ENCODE measurements at regions not wholly inside any gene's neighbourhood (a gene's known extent, or its start where the extent isn't known, plus 50 kb on each side); places are given as distances from the start of the nearest gene placed in this dataset.
A peak's percentile ranks its signal among the peaks of the same experiment; 100 is the strongest.

- H3K4me3 ChIP-seq (ENCODE audit: low read depth, low read length, poor library complexity, severe bottlenecking), result no peak overlapping the region
- POLR2A ChIA-PET, result no interaction called here
- no peaks in the 10 kb centered on the region for H4K20me1 ChIP-seq (ENCODE audit: insufficient read depth, low read length)
- H2AFZ ChIP-seq (ENCODE audit: low read length), result no peak overlapping the region
- CTCF ChIA-PET (ENCODE audit: unreplicated experiment), result no interaction called here
- no peaks in the 10 kb centered on the region for H3K9me2 ChIP-seq (ENCODE audit: insufficient read depth, low read length)
- H3K36me3 ChIP-seq (ENCODE audit: insufficient read depth, low read length), result no peaks in the 10 kb centered on the region
- no peak overlapping the region for H3K27ac ChIP-seq (ENCODE audit: low read depth, low read length, poor library complexity, severe bottlenecking)
- TF ChIP-seq CTCF (conservative IDR thresholded peaks at IDR 0.05; ENCODE audit: low read length), result no peak
- intact Hi-C loops (cut with micrococcal nuclease; ENCODE audit: unreplicated experiment), result no loop called here
- peak; percentile 1 for DNase-seq (ENCODE audit: low spot score)
- H3K4me2 ChIP-seq (ENCODE audit: low read length), result no peak overlapping the region
- H3K79me2 ChIP-seq (ENCODE audit: insufficient read depth, low read depth, low read length), result no peaks in the 10 kb centered on the region
- H3K9me3 ChIP-seq (ENCODE audit: low read length), result peaks cover 22% of the 10 kb centered on the region
- H3K4me1 ChIP-seq (ENCODE audit: insufficient read depth, low read length, poor library complexity, severe bottlenecking), result no peaks in the 10 kb centered on the region
- no TSS peak for BruUV-seq (replicated peaks)
Observed at GRCh38 chr5:9865574-9865973, 235.4 kb upstream of the TAS2R1 start.

- Histone ChIP-seq H3K27ac (ENCODE audit: low read depth, low read length, poor library complexity, severe bottlenecking) (no peak overlapping the region), H3K9me2 (ENCODE audit: insufficient read depth, low read length) (no peaks in the 10 kb centered on the region), H3K36me3 (ENCODE audit: insufficient read depth, low read length) (no peaks in the 10 kb centered on the region), H3K4me1 (ENCODE audit: insufficient read depth, low read length, poor library complexity, severe bottlenecking) (no peaks in the 10 kb centered on the region), H3K4me2 (ENCODE audit: low read length) (no peak overlapping the region), H2AFZ (ENCODE audit: low read length) (no peak overlapping the region), H3K4me3 (ENCODE audit: low read depth, low read length, poor library complexity, severe bottlenecking) (no peak overlapping the region), H4K20me1 (ENCODE audit: insufficient read depth, low read length) (no peaks in the 10 kb centered on the region), H3K9me3 (ENCODE audit: low read length) (peaks cover 22% of the 10 kb centered on the region), H3K79me2 (ENCODE audit: insufficient read depth, low read depth, low read length) (no peaks in the 10 kb centered on the region)
- ChIA-PET CTCF (ENCODE audit: unreplicated experiment) (no interaction called here), POLR2A (no interaction called here)
- BruUV-seq (replicated peaks), result no TSS peak
- TF ChIP-seq CTCF (conservative IDR thresholded peaks at IDR 0.05; ENCODE audit: low read length), result no peak
- TF ChIP-seq EZH2phosphoT487 (IDR thresholded peaks at IDR 0.05; ENCODE audit: borderline replicate concordance, low read depth, low read length), result no peak
- intact Hi-C loops (cut with micrococcal nuclease; ENCODE audit: unreplicated experiment), result no loop called here
- DNase-seq (ENCODE audit: low spot score), result no peak
Observed at GRCh38 chr5:9864791-9865190, 234.6 kb upstream of the TAS2R1 start.

GRCh38 chr5:9863486-9863885 lies 233.3 kb upstream of the TAS2R1 start:
- intact Hi-C loops (cut with micrococcal nuclease; ENCODE audit: unreplicated experiment), result no loop called here
- H3K4me2 ChIP-seq (ENCODE audit: low read length), result no peak overlapping the region
- no peak overlapping the region for H3K4me3 ChIP-seq (ENCODE audit: low read depth, low read length, poor library complexity, severe bottlenecking)

More at GRCh38 chr5:9863486-9863885, 233.3 kb upstream of the TAS2R1 start:
- TF ChIP-seq EZH2phosphoT487 (IDR thresholded peaks at IDR 0.05; ENCODE audit: borderline replicate concordance, low read depth, low read length) (no peak), CTCF (conservative IDR thresholded peaks at IDR 0.05; ENCODE audit: low read length) (no peak)
- ChIA-PET CTCF (ENCODE audit: unreplicated experiment) (no interaction called here), POLR2A (no interaction called here)
- Histone ChIP-seq H4K20me1 (ENCODE audit: insufficient read depth, low read length) (no peaks in the 10 kb centered on the region), H3K4me1 (ENCODE audit: insufficient read depth, low read length, poor library complexity, severe bottlenecking) (no peaks in the 10 kb centered on the region), H3K9me3 (ENCODE audit: low read length) (peaks cover 22% of the 10 kb centered on the region), H3K27ac (ENCODE audit: low read depth, low read length, poor library complexity, severe bottlenecking) (no peak overlapping the region), H3K36me3 (ENCODE audit: insufficient read depth, low read length) (no peaks in the 10 kb centered on the region), H3K9me2 (ENCODE audit: insufficient read depth, low read length) (no peaks in the 10 kb centered on the region), H2AFZ (ENCODE audit: low read length) (no peak overlapping the region), H3K79me2 (ENCODE audit: insufficient read depth, low read depth, low read length) (no peaks in the 10 kb centered on the region)
- BruUV-seq (replicated peaks), result no TSS peak
- DNase-seq (ENCODE audit: low spot score), result no peak
